GM21526 (cell line): ENCODE measurements at regions not wholly inside any gene's neighbourhood (a gene's known extent, or its start where the extent isn't known, plus 50 kb on each side); places are given as distances from the start of the nearest gene placed in this dataset.

Experiments used
- ATAC-seq: cut with Tn5 transposase; IDR thresholded peaks from one replicate; pipeline ENCODE4 v1.9.1; 2021; ENCODE audit warnings: moderate library complexity; ENCODE audit not compliant: unreplicated experiment, low FRiP score

DNA sequence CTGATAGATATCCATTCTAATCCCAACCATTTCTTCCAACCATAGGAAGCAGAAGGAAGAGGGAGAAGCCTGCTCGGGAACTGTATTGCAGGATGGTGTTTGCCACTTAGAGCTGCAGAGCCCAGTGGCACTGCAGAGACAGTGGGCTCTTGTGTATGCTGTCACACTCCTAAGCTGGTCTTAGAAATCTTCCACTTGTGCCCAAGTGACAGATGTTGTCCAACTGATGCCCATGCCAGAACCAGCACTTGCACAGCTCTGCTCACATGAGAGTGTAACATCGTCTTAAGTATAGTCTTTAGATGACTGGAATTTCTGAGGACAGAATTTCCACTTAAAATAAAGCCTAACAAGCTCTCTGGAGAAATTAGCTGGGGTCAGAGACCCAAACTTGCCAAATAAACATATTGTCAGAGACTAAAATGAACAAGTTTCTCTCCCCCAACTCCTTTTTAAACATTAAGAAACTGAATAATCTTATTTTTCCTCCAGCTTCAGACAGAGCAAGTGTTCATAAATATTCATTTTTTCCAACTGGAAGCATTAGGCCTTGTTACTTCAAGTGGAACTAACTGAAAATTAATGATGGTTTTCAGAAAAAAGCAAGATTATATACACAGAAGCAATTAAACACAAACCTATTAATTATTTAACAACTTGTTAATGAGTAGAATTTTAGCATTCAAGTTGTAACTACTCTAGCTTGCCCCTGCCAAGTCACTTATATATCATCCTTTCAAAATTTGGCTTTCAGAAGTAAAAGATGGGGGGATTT is 577.3 kb downstream of the AJAP1 start:
- ATAC-seq = no peak

DNA sequence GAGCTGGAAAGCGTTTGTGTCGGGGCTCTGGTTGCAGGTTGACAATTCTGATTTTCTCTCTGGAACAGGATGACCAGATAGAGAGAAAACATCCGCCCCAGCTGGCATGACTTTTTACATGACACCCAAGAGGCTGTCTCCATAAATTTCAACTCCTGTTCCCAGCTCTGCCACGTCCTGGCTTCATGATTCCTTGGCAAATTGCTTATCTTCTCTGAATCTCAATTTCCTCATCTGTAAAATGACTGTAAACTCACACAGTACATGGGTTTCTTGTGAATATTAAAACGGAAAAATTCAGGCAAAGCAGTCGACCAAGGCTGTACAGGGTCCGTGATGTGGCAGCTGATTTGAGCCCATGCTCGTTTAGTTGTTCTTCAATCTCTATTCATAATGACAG is 572.7 kb downstream of the AJAP1 start:
- no peak for ATAC-seq

DNA sequence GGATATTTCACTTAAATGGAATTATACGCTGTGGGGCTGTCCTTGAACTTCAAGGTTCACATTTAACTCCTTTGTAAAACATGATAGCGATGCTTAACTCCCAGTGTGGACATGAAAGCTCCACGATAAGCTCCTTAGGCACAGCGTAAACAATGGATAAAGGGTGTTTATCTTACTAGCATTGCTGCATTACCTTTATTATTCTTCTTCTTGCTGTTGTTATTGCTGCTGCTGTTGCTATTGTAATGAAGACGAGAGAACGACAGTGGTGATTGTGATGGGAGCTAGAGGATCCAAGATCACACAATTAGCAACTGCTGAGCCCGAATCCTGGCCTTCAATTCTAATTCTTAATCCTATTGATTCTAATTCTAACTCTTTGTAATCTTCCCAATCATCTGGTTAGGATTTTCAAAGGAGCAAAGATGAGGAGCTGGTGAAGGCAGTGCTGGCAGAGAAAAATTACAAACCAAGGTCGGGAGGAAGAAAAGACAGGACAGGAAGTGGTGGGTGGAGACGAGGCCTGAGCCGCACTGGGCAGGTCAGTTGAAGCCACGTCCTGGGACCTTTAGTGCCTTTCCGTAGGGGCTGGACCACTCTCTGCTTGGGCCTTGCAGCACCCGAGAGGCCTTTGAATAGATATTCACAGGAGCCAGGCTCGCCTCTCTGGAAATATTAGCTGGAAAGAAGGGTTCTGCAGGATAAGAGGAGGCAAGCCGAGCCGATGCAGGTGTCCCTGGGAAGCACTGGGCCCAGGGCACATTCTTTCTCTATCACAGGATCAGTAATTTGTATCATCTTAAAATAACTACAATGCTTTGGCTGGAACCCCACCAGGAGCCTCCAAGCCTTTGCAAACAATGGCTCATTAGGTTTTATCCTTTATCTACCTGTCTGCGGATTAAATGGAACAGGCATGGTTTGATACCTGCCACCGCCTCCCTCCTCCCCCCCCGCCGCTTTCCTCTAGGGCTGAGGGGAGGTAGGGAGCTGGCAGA is 571.6 kb downstream of the AJAP1 start:
- ATAC-seq = no peak

DNA sequence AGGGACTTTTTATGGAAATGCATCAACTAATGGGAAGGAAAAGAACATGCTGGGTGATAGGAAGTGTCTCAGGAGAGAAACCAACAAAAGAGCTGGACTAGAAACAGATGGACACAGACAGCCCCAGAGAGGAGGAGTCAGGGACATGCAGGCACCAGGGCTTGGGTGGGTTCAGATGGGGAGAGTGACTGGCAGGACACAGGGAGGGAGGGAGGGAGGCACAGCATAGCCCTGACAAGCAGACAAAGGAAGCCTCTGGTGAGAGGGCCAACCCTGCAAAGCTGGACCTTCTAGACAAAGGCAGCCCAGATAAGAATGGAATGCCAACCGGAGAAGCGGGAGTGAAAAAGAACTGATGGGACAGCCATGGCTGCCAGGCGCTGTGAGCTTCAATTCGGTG is 568.8 kb downstream of the AJAP1 start:
- ATAC-seq = no peak

DNA sequence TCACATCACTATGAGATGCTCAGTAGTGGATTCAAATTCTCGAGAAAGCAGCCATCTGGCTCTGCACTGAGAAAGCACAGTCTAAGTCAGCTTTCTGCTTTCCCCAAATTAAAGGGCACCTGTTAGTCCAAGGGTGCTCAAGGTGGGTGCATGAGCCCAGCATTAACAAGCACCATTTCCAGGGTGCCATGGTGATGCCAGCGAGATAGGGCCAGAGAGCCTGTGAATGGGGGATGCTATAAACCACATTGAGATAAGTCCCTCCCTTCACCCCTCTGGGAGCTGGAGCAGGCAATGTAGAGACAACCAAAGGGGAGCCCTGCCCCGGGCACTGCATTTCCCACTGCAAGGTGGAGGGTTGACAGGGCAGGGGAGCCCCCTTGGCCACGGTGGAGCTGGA is 568.2 kb downstream of the AJAP1 start:
- no peak for ATAC-seq

DNA sequence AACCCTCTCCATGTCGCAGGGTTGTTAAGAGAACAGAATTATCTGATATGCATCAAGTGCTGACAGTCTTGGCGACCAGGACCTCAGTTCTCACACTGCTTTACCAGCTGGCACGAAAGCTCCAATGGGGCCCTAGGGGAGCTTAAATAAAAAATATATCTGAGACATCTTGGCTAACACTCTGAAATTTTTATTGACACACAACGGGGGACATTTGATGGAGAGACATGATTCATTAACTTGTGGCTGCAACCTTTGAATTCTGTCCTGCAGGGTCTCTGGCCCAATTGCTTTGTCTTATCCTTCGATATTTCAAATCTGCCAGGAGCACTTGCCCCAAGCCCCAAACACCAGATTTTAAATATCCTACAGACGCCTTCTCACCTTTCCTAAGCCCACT is 567.0 kb downstream of the AJAP1 start:
- ATAC-seq = no peak

DNA sequence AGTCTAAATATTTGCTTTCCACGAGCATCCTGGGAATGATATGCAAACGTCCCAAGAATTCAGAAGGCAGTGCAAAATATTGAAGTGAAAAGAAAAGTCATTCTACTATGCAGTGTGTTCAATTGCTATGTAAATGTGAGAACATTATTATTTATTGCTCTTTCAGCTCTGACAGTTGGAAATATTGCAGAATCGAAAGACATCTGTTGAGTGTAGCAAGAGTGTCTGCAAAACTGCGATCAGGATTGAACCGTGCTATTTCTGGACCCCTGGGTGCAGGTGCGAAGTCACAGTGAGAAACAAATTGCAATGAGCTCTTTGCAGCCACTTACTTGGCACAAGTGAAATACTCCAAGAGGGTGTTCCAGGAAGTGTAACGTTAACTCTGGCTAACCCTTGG is 566.4 kb downstream of the AJAP1 start:
- no peak for ATAC-seq

DNA sequence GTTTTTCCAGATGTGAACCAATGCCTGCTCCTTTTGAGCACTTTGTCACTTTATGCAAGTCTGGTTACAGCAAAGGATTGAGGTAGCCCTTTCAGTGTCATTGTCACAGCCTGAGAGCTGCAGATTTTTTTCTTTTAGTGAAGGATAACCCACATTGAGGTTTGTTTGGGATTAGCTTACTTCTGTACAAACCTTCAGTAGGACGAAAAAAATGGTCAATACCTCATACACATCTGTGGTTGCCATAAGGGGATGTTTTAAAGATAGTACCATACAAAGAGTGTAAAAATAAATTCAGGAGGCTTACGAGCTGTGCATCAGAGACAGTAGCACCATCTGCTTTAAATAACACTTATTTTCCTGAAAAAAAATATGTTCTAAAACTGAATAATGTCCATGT is 566.0 kb downstream of the AJAP1 start:
- ATAC-seq = no peak

DNA sequence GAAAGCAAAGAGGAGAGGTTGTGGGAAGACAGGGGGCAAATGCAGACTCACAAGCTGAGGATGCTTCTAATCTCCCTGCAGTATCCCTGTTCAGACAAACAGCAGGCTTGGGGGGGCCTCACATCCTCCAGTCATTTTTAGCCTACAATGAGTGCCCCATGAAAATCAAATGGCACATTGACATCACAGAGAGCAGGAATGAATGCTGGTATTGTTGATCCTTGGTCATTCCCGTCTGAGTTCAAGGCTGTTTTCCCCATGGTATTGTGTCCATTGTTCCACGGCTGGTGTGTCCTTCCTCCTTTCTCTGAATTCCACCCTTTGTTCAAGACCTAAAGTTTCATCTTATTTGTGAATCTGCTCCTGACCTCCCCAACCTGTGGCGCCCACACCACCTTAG is 545.6 kb downstream of the AJAP1 start:
- ATAC-seq = no peak

DNA sequence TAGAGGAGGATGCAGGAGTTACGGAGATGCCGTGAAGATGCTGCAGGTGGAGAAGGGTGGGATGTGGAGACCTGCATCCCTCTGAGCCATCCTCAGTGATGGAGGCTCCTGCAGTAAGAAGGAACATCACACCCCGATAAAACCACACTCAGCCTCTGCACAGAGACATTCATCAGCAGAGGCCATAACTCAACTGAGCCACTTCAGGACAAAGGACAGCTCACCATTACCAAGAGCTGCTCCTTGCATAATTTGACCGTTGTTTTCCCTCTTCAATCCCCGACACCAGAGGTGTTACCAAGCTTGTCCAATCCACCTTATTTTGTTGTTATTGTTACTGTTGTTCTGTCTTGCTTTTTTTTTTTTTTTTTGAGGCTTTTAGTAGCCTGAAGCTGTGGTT is 543.9 kb downstream of the AJAP1 start:
- no peak for ATAC-seq

DNA sequence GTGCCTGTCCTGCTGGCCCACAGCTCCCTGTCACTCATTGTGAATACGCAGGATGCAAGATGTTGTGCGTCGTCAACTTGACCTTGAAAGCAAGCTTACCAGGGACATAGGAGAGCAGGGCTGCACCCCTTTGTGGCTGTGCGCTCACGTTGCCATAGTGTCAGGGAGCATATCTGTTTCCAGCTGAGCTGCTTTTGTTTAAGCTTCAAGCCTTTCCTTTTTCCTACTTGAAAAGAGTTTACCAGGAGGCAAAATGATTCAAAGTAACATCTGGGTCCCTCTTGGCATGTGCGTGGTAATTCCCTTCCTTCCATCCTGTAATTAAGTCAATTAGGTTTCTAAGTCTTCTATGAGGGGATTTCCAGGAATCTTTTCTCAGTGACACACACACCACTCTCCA is 537.1 kb downstream of the AJAP1 start:
- ATAC-seq = no peak

DNA sequence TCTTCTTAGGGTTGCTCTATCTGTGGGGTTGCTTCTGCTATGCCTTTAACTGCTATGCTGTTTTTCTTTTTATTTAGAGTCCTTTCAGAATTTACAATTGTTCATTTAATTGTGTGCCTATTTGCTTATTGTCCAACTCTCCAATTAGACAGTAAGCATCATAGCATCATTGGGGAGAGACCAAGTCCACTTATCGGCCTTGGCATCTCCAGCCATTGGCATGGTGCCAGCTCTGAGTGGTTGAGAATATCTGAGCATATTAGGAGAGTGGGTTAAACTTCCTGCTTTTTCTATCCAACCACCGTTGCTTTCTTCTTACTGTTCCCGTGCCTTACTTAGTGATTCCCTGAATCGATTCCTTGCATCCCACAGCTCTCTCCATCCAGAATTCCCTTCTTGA is 535.0 kb downstream of the AJAP1 start:
- ATAC-seq = no peak

DNA sequence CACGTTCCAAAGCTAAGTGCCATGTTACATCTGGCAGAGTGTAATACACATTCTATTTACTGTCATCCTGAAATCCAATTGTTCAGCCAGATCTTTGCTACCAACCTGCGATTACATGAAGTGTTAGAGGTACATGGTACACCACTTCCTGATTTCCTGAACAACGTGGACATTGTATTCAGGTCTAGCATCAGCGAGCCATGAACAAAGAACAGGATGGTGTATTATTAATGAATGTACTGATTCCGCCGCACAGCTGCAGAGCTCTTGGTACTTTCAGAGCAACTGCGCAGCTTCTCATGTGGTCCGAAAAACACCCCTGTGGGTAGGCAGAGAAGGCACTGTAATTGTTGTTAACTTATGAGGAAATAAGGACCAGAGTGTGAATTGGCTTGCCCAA is 511.4 kb downstream of the AJAP1 start:
- no peak for ATAC-seq

DNA sequence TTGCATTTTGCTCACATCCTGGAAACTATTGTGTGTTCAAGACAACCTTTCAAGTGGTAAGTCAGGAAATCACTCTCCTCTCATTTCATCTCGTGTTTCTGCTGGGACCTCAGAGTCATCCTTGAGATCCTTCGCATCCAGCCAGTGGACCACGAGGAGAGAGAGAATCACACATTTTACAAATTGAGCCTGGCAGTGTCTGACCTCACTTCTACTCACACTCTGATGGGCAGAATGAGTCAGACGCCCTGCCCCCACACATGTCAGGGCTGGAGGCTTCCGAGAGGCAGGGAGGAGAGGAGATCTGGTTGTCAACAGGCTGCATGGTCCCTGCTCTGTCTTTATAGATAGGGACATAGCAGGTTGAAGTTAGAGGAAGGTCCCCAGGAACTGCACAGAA is 509.7 kb downstream of the AJAP1 start:
- ATAC-seq = no peak

DNA sequence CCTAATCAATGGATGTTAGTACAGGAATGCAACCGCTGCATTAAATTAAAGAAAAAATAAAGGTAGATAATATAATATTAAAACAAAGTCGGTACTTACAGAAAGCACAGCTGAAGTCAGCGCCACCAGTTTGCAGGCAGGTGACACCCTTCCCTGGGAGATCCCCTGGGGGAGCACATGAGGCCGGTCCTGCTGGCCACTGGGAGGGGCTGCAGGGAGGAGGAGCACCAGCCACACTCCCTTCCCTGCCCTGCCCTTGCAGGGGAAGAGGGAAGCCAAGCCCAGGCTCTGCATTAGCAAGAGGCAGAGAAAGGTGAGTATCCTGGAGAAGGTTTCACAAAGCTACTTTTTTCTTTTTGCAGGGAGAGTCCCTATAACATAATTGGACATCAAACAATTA is 507.0 kb downstream of the AJAP1 start:
- ATAC-seq = no peak

DNA sequence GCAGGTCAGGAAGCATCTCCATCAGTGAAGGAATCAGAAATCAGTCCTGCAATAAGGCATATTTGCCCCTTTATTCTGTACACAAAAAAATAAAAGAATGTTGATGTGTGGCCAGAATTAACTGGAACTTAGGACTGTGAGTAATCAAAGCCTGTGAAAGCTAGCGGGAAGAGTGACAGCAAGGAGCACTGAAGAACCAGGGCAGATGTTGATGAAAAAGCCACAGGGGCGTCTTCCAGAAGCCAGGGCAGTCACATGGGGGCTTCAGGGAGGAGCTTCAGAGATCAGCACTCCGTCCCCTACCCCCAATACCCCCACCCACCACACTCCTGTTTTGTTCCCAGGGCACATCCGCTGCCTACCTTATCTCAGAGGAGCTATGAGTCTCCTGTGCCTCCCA is 502.8 kb downstream of the AJAP1 start:
- no peak for ATAC-seq

DNA sequence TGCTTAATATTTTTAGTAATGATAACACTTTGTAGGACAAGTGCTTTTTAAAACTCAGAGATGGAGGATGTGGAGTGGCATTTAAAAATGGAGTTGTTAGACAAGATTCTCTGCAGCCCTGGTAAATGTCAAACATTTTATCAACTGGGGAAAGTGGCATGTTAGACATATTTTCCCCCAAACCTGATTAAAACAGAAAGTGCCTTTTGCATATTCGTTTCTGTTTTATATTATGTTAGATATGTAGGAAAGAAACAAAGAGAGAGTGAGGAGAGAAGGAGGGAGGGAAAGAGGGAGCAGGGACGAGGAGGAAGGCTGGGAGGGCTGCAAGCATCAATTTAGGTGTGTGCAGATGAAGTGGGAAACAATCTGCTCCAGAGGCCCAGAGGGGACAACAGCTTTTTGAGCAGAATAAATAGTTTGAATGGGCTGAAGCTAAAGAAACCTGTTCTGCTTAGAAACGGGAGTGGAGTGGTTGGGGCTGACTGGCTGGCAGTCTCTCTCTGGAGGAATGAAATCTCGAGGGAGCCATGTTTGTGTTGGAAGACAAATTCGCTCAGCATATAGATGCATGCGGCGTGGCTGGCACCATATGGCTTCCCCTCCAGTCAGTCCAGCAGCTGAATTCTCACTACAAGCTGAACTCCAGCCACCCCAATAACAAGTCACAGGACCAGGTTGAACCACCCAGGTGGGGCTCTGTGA is 502.2 kb downstream of the AJAP1 start:
- no peak for ATAC-seq

DNA sequence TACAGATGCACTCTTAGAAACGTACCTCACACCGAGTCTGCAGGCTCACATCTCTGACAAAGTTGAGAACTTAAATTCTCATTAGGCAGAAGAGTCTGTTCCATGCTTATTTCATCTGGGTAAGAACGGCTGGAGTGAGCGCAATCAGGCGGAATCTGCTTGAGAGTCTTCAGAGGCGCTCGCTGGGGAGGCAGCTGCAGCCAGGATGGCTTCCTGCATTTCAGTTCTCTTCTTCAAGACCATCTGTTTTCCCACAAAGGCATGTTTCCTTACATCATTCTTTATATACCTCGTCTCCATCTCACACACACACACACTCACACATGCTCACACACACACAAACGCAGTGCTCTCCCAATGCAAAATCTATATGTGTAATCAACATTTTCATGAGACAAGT is 497.1 kb downstream of the AJAP1 start:
- ATAC-seq = no peak

DNA sequence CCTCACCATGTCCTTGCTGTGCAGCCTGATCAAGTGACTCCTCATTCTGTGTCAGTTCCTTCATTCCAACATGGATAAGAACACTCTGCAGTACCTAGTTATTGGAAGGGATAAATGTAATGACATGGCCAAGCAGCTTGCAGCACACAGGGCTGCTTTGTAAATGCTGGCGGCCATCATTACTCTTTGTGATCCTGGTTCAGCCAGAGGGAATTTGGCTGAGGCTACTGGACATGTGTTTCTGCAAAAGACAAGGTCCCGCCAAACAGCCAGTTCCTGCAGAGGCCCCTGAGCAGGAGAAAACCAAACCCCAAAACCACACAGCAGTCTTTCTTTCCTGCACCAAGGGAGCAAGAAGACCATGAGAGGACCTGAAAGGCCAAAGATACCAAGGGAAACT is 495.8 kb downstream of the AJAP1 start:
- no peak for ATAC-seq

DNA sequence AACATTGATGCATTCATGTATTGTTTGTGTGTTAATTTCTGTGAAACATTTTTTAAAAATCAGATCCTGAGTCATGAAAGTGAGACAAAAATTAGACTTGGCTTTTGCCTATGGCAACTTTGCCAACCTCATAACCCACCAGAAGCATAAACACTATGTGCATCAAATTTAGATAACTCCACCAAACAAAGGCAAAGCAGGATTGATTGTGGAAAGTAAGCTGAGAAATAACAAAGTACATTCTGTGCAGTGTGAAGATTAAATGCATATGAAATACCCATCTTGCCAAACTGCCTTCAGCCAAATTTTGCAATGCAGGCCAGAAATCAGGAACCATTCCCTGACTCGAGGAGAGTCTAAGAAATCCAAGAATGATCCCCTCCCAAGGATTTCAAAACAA is 493.4 kb downstream of the AJAP1 start:
- no peak for ATAC-seq

DNA sequence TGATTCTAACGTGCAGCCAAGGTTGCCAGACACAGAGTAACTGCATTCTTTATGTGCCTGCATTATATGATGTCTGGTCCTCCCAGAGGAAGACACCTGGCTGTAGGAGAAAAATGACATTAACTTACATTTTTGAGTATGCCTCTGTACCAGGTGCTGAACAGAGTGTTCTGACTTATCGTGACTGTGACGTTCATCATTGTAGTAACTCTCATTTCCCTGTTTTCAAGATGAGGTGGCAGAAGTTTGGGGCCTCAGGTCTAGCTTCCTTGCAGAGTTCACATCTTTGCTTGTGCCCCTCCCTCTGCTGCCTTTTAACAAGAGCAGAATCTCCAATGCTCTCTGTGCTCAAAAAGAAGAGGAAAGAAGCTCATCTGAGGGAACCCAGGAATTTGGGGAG is 488.0 kb downstream of the AJAP1 start:
- no peak for ATAC-seq
